ENCODE measurements at regions not wholly inside any gene's neighbourhood (a gene's known extent, or its start where the extent isn't known, plus 50 kb on each side); places are given as distances from the start of the nearest gene placed in this dataset.
"Not testable (repeated sequence)": the region's sequence is repeated elsewhere in the genome, so short reads cannot be mapped to it uniquely, and the experiment has no call there.

DNA sequence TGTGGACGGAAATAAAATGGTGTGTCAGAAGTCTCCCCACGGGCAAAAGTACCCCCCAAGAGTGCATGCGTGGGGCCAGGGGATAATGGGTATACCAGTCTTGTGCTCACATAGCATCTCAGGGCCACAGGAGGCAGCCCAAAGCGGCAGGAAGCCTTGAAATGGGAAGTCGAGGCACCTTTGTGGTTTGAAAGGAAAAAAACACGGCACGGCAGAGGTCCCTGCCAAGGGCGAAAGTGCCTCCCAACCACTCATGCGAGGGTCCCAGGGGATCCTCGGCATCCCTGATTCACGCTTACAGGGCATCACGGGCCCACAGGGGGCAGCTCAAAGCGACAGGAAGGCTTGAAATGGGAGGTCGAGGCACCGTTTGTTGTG lies 583.2 kb downstream of the ALG10 start:
- ChIA-PET CTCF (no interaction called here), POLR2A (no interaction called here)

DNA sequence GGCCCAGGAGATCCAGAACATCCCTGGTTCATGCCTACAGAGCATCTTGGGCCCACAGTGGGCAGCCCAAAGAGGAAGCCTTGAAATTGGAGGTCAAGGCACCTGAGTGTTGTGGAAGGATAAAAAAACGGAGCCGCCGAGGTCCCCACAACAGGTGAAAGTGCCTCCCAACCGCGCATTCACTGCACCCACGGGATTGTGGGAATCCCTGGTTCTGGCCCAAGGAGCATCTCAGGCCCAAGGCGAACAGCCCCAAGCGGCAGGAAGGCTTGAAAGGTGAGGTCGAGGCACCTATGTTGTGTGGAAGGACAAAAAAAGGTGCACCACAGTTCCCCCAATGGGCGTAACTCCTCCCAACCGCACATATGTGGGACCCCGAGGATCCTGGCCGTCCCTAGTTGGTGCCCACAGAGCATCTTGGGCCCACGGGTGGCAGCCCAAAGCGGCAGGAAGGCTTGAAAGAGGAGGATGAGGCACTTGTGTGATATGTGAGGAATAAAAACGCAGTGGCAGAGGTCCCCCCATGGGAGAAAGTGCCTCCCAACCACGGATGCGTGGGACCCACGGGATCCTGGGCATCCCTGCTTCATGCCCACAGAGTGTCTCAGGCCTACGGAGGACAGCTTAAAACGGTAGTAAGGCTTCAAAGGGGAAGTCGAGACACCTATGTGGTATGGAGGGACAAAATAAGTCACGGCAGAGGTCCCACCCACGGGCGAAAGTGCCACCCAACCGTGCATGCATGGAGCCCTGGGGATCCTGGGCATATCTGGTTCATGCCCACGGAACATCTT lies 583.9 kb downstream of the ALG10 start:
- Mint-ChIP-seq H3K27ac (no peak overlapping the region), H3K36me3 (ENCODE audit: low read depth) (peaks cover 6% of the 10 kb centered on the region)
- CTCF ChIA-PET, result no interaction called here

More for the DNA sequence above, 583.2 kb downstream of the ALG10 start:
- H3K9me3 Mint-ChIP-seq, result peaks cover 35% of the 10 kb centered on the region
- intact Hi-C loops (cut with micrococcal nuclease), result no loop called here
- no peaks in the 10 kb centered on the region for H3K4me1 Mint-ChIP-seq (ENCODE audit: low read depth)
- TF ChIP-seq, protein P1, sequence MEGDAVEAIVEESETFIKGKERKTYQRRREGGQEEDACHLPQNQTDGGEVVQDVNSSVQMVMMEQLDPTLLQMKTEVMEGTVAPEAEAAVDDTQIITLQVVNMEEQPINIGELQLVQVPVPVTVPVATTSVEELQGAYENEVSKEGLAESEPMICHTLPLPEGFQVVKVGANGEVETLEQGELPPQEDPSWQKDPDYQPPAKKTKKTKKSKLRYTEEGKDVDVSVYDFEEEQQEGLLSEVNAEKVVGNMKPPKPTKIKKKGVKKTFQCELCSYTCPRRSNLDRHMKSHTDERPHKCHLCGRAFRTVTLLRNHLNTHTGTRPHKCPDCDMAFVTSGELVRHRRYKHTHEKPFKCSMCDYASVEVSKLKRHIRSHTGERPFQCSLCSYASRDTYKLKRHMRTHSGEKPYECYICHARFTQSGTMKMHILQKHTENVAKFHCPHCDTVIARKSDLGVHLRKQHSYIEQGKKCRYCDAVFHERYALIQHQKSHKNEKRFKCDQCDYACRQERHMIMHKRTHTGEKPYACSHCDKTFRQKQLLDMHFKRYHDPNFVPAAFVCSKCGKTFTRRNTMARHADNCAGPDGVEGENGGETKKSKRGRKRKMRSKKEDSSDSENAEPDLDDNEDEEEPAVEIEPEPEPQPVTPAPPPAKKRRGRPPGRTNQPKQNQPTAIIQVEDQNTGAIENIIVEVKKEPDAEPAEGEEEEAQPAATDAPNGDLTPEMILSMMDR (IDR thresholded peaks at IDR 0.05), result no peak
- peaks cover 6% of the 10 kb centered on the region for H3K36me3 Mint-ChIP-seq (ENCODE audit: low read depth)
- no peak overlapping the region for H3K27ac Mint-ChIP-seq
- no peaks in the 10 kb centered on the region for H3K27me3 Mint-ChIP-seq
- no peak overlapping the region for H3K4me3 Mint-ChIP-seq
- no peak for DNase-seq
- ATAC-seq, result no peak

DNA sequence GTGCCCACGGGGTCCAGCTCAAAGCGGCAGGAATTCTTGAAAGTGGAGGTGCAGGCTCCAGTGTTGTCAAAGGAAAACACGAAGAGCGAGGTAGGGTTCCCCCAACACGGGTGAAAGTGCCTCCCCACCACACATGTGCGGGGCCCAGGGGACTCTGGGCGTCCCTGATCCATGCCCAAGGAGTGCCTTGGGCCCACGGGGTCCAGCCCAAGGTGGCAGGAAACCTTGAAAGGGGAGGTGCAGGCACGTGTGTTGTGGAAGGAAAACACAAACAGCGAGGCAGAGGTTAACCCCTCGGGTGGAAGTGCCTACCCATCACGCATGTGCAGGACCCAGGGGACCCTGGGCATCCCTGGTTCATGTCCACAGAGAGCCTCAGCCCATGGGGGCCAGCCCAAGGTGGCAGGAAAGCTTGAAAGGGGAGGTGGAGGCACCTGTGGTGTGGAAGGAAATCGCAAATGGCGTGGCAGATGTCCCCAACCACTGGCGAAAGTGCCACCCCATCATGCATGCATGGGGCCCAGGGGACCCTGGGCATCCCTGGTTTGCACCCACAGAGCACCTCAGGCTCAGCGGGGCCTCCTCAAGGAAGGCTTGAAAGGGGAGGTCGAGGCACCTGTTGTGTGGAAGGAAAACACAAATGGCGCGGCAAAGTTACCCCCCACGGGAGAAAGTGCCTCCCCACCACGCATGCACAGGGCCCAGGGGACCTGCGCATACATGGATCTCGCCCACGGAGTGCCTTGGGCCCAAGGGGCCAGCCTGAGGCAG lies 584.6 kb downstream of the ALG10 start:
- H3K27ac Mint-ChIP-seq, result no peak overlapping the region
- TF ChIP-seq, protein P1 (IDR thresholded peaks at IDR 0.05), result no peak
- H3K4me3 Mint-ChIP-seq, result no peak overlapping the region
- no peak for DNase-seq
- H3K27me3 Mint-ChIP-seq, result no peaks in the 10 kb centered on the region
- ChIA-PET POLR2A (no interaction called here), CTCF (no interaction called here)
- H3K4me1 Mint-ChIP-seq (ENCODE audit: low read depth), result no peaks in the 10 kb centered on the region
- intact Hi-C loops (cut with micrococcal nuclease), result no loop called here
- ATAC-seq, result no peak
- H3K9me3 Mint-ChIP-seq, result peaks cover 39% of the 10 kb centered on the region
- peaks cover 6% of the 10 kb centered on the region for H3K36me3 Mint-ChIP-seq (ENCODE audit: low read depth)

More for the DNA sequence above, 583.9 kb downstream of the ALG10 start:
- no peak for ATAC-seq
- H3K27me3 Mint-ChIP-seq, result no peaks in the 10 kb centered on the region
- intact Hi-C loops (cut with micrococcal nuclease), result no loop called here
- DNase-seq, result no peak
- no peak overlapping the region for H3K4me3 Mint-ChIP-seq
- H3K4me1 Mint-ChIP-seq (ENCODE audit: low read depth), result no peaks in the 10 kb centered on the region
- POLR2A ChIA-PET, result no interaction called here
- TF ChIP-seq, protein P1 (IDR thresholded peaks at IDR 0.05), result no peak
- H3K9me3 Mint-ChIP-seq, result peaks cover 34% of the 10 kb centered on the region

DNA sequence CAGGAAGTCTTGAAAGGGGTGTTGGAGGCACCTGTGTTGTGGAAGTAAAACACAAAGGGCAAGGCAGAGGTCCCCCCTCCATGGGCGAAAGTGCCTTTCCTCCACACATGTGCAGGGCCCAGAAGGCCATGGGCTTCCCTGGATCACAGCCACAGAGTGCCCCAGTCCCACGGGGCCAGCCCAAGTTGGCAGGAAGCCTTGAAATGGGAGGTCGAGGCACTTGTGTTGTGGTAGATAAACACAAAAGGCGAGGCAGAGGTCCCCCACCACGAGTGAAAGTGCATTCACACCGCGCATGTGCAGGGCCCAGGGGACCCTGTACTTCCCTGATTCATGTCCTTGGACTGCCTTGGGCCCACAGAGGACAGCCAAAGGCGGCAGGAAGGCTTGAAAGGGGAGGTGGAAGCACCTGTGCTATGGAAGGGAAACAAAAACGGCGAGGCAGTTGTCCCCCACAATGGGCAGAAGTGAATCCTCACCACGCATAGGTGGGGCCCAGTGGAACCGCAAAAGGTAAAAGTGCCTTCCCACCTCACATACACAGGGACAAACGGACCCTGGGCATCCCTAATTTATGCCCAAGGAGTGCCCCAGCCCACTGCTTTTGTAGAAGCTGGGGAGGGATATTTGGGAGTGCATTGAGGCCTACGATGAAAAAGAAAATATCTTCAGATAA lies 585.4 kb downstream of the ALG10 start:
- no peak overlapping the region for H3K27ac Mint-ChIP-seq
- CTCF ChIA-PET, result no interaction called here
- DNase-seq (no peak), ATAC-seq (no peak)
- intact Hi-C loops (cut with micrococcal nuclease), result no loop called here
- H3K4me1 Mint-ChIP-seq (ENCODE audit: low read depth), result no peaks in the 10 kb centered on the region
- no peaks in the 10 kb centered on the region for H3K27me3 Mint-ChIP-seq
- POLR2A ChIA-PET, result no interaction called here
- peaks cover 4% of the 10 kb centered on the region for H3K36me3 Mint-ChIP-seq (ENCODE audit: low read depth)
- H3K4me3 Mint-ChIP-seq, result no peak overlapping the region
- TF ChIP-seq, protein P1 (IDR thresholded peaks at IDR 0.05), result no peak
- peaks cover 36% of the 10 kb centered on the region for H3K9me3 Mint-ChIP-seq

DNA sequence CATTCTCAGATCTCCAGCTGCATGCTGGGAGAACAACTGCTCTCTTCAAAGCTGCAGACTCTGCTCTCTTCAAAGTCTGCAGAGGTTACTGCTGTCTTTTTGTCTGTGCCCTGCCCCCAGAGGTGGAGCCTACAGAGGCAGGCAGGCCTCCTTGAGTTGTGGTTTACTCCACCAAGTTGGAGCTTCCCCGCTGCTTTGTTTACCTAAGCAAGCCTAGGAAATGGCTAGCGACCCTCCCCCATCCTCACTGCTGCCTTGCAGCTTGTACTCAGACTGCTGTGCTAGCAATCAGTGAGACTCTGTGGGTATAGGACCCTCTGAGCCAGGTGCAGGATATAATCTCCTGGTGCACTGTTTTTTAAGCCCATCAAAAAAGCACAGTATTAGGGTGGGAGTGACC lies 591.7 kb downstream of the ALG10 start:
- intact Hi-C loops (cut with micrococcal nuclease); H3K4me1 Mint-ChIP-seq (ENCODE audit: low read depth); H3K4me3 Mint-ChIP-seq; POLR2A ChIA-PET; CTCF ChIA-PET; ATAC-seq; H3K27me3 Mint-ChIP-seq; H3K36me3 Mint-ChIP-seq (ENCODE audit: low read depth); H3K27ac Mint-ChIP-seq; DNase-seq: not testable (repeated sequence)
- peaks cover 49% of the 10 kb centered on the region for H3K9me3 Mint-ChIP-seq

Data from activated CD8-positive, alpha-beta T cell treated with anti-CD3 and anti-CD28 coated beads for 36 hours (primary cell).